ENCODE measurements at regions not wholly inside any gene's neighbourhood (a gene's known extent, or its start where the extent isn't known, plus 50 kb on each side); places are given as distances from the start of the nearest gene placed in this dataset.

- TF ChIP-seq POLR2AphosphoS5 (IDR thresholded peaks at IDR 0.05; ENCODE audit: low read depth, low read length), result no peak
- no peak for TF ChIP-seq TAF1 (IDR thresholded peaks at IDR 0.05; ENCODE audit: borderline replicate concordance, low read depth, low read length)
- TF ChIP-seq POLR2A (IDR thresholded peaks at IDR 0.05; ENCODE audit: low read depth, low read length), result no peak
Measured at GRCh38 chr9:103991001-103991400, 103.1 kb upstream of the SMC2 start.
